HEK293 (cell line): ENCODE measurements at regions not wholly inside any gene's neighbourhood (a gene's known extent, or its start where the extent isn't known, plus 50 kb on each side); places are given as distances from the start of the nearest gene placed in this dataset.

Source experiments
- CTCF ChIA-PET: fragments of 350-600 bp; formaldehyde crosslinking; extraction: SDS; loops from one replicate; lab custom pipeline; 2021; ENCODE audit warnings: antibody characterized with exemption; lab: Yijun Ruan, JAX
- POLR2A ChIA-PET: fragments of 300-600 bp; formaldehyde crosslinking; extraction: SDS; loops from one replicate; lab custom pipeline; 2020; ENCODE audit warnings: antibody characterized with exemption, inconsistent platforms; lab: Yijun Ruan, JAX
- H3K27ac ChIP-seq: fragments of 200-500 bp; sonication (Bioruptor generic); 2 replicates; pipeline ENCODE4 v1.5.1; 2014; ENCODE audit warnings: low read depth, low read length, control low read depth, inconsistent platforms; ENCODE audit errors: extremely low read depth
- H3K36me3 ChIP-seq, 2 experiments: fragments of 200-500 bp in 1 of 2; sonication (Bioruptor generic) in 1 of 2; 1 replicate in 1 of 2; 2 replicates in 1 of 2; pipeline ENCODE4 v1.5.1; 2014 to 2017; ENCODE audit warnings: inconsistent platforms in 2 of 2, low read length in 2 of 2; ENCODE audit not compliant: control insufficient read depth in 2 of 2, insufficient read depth in 1 of 2
- H3K4me1 ChIP-seq: fragments of 200-500 bp; sonication (Bioruptor generic); 2 replicates; pipeline ENCODE4 v1.5.1; 2014; ENCODE audit warnings: mild to moderate bottlenecking, low read length, inconsistent platforms; ENCODE audit not compliant: control insufficient read depth, insufficient read depth
- H3K4me3 ChIP-seq: 2 replicates; pipeline ENCODE4 v1.5.1; 2011; ENCODE audit warnings: low read depth, mild to moderate bottlenecking, control low read depth, low read length, moderate library complexity
- H3K9me3 ChIP-seq: fragments of 200-500 bp; sonication (Bioruptor generic); 2 replicates; pipeline ENCODE4 v1.5.1; 2014; ENCODE audit warnings: low read depth, low read length, inconsistent platforms; ENCODE audit not compliant: control insufficient read depth, insufficient read depth
- MZF1 ChIP-seq: fragments of 450-650 bp; formaldehyde crosslinking; IDR thresholded peaks from 2 replicates; pipeline ENCODE4 v1.5.1; 2017; ENCODE audit warnings: missing biosample characterization, missing genetic modification characterization, borderline replicate concordance
- OSR2 ChIP-seq: fragments of 450-650 bp; formaldehyde crosslinking; IDR thresholded peaks from 2 replicates; pipeline ENCODE4 v1.5.1; 2016; ENCODE audit warnings: missing biosample characterization, missing genetic modification characterization
- TSHZ1 ChIP-seq: fragments of 450-650 bp; formaldehyde crosslinking; IDR thresholded peaks from 2 replicates; pipeline ENCODE4 v1.5.1; 2016; ENCODE audit warnings: missing biosample characterization, missing genetic modification characterization, borderline replicate concordance
- YY1 ChIP-seq: fragments of 450-650 bp; formaldehyde crosslinking; IDR thresholded peaks from 2 replicates; pipeline ENCODE4 v1.5.1; 2018; ENCODE audit warnings: missing biosample characterization, missing genetic modification characterization
- ZBTB6 ChIP-seq: fragments of 450-650 bp; formaldehyde crosslinking; IDR thresholded peaks from 2 replicates; pipeline ENCODE4 v1.5.1; 2017; ENCODE audit warnings: missing biosample characterization, missing genetic modification characterization
- ZFHX2 ChIP-seq: fragments of 450-650 bp; formaldehyde crosslinking; conservative IDR thresholded peaks from 2 replicates; pipeline ENCODE4 v1.5.1; 2016; ENCODE audit warnings: missing biosample characterization, missing genetic modification characterization
- ZNF121 ChIP-seq: fragments of 450-650 bp; formaldehyde crosslinking; IDR thresholded peaks from 2 replicates; pipeline ENCODE4 v1.5.1; 2016; ENCODE audit warnings: missing biosample characterization, missing genetic modification characterization
- ZNF140 ChIP-seq: fragments of 450-650 bp; formaldehyde crosslinking; IDR thresholded peaks from 2 replicates; pipeline ENCODE4 v1.5.1; 2016; ENCODE audit warnings: missing biosample characterization, missing genetic modification characterization
- ZNF2 ChIP-seq: fragments of 450-650 bp; formaldehyde crosslinking; IDR thresholded peaks from 2 replicates; pipeline ENCODE4 v1.5.1; 2016; ENCODE audit warnings: missing biosample characterization, missing genetic modification characterization
- ZNF223 ChIP-seq: fragments of 450-650 bp; formaldehyde crosslinking; IDR thresholded peaks from 2 replicates; pipeline ENCODE4 v1.5.1; 2016; ENCODE audit warnings: missing biosample characterization, missing genetic modification characterization
- ZNF23 ChIP-seq: fragments of 450-650 bp; formaldehyde crosslinking; IDR thresholded peaks from 2 replicates; pipeline ENCODE4 v1.5.1; 2016; ENCODE audit warnings: missing biosample characterization, missing genetic modification characterization, borderline replicate concordance
- ZNF239 ChIP-seq: fragments of 450-650 bp; formaldehyde crosslinking; IDR thresholded peaks from 2 replicates; pipeline ENCODE4 v1.5.1; 2016; ENCODE audit warnings: missing biosample characterization, missing genetic modification characterization
- ZNF24 ChIP-seq: fragments of 450-650 bp; formaldehyde crosslinking; IDR thresholded peaks from 2 replicates; pipeline ENCODE4 v1.5.1; 2016; ENCODE audit warnings: missing biosample characterization, missing genetic modification characterization
- ZNF280D ChIP-seq: fragments of 450-650 bp; formaldehyde crosslinking; IDR thresholded peaks from 2 replicates; pipeline ENCODE4 v1.5.1; 2016; ENCODE audit warnings: missing biosample characterization, missing genetic modification characterization
- ZNF302 ChIP-seq: fragments of 450-650 bp; formaldehyde crosslinking; IDR thresholded peaks from 2 replicates; pipeline ENCODE4 v1.5.1; 2016; ENCODE audit warnings: missing biosample characterization, missing genetic modification characterization, low read depth
- ZNF335 ChIP-seq: fragments of 450-650 bp; formaldehyde crosslinking; conservative IDR thresholded peaks from 2 replicates; pipeline ENCODE4 v1.5.1; 2016; ENCODE audit warnings: missing biosample characterization, missing genetic modification characterization
- ZNF488 ChIP-seq: fragments of 450-650 bp; formaldehyde crosslinking; IDR thresholded peaks from 2 replicates; pipeline ENCODE4 v1.5.1; 2016; ENCODE audit warnings: missing biosample characterization, missing genetic modification characterization
- ZNF513 ChIP-seq: fragments of 450-650 bp; IDR thresholded peaks from 2 replicates; pipeline ENCODE4 v1.5.1; 2018; ENCODE audit warnings: missing biosample characterization, missing genetic modification characterization
- ZNF544 ChIP-seq: fragments of 450-650 bp; formaldehyde crosslinking; IDR thresholded peaks from 2 replicates; pipeline ENCODE4 v1.5.0; 2017; ENCODE audit warnings: missing biosample characterization, missing genetic modification characterization
- ZNF558 ChIP-seq: fragments of 450-650 bp; formaldehyde crosslinking; IDR thresholded peaks from 2 replicates; pipeline ENCODE4 v1.5.1; 2016; ENCODE audit warnings: missing biosample characterization, missing genetic modification characterization
- ZNF596 ChIP-seq: fragments of 450-650 bp; IDR thresholded peaks from 2 replicates; pipeline ENCODE4 v1.5.0; 2018; ENCODE audit warnings: missing biosample characterization, mild to moderate bottlenecking, missing genetic modification characterization, moderate library complexity
- ZNF658 ChIP-seq: fragments of 450-650 bp; formaldehyde crosslinking; IDR thresholded peaks from 2 replicates; pipeline ENCODE4; 2016; ENCODE audit warnings: missing biosample characterization, missing genetic modification characterization
- ZNF692 ChIP-seq: fragments of 450-650 bp; formaldehyde crosslinking; IDR thresholded peaks from 2 replicates; pipeline ENCODE4 v1.5.1; 2016; ENCODE audit warnings: missing biosample characterization, missing genetic modification characterization
- ZNF747 ChIP-seq: fragments of 450-650 bp; formaldehyde crosslinking; IDR thresholded peaks from 2 replicates; pipeline ENCODE4 v1.5.1; 2016; ENCODE audit warnings: missing biosample characterization, missing genetic modification characterization
- ZNF76 ChIP-seq: fragments of 450-650 bp; formaldehyde crosslinking; IDR thresholded peaks from 2 replicates; pipeline ENCODE4; 2016; ENCODE audit warnings: low read depth, missing biosample characterization, missing genetic modification characterization, borderline replicate concordance

- ChIA-PET CTCF (no interaction called here), POLR2A (no interaction called here)
- Histone ChIP-seq H3K4me3 (no peak overlapping the region), H3K36me3 (no peaks in the 10 kb centered on the region), H3K4me1 (no peaks in the 10 kb centered on the region), H3K27ac (no peak overlapping the region), H3K9me3 (no peaks in the 10 kb centered on the region)
- TF ChIP-seq ZNF692 (tag by site-specific recombination): no peak
- no peak for TF ChIP-seq ZNF658 (tag by site-specific recombination)
- no peak for TF ChIP-seq ZNF488 (tag by site-specific recombination)
- TF ChIP-seq ZNF121 (tag by site-specific recombination): no peak
- TF ChIP-seq ZNF2: no peak
- TF ChIP-seq ZNF747 (tag by site-specific recombination): no peak
- no peak for TF ChIP-seq ZNF280D
- TF ChIP-seq ZNF223: no peak
- no peak for TF ChIP-seq ZNF335 (tag by site-specific recombination)
Observed at GRCh38 chr6:92052513-92052912, 1366.8 kb downstream of the EPHA7 start.

- TF ChIP-seq OSR2 (tag by site-specific recombination) (no peak), ZNF335 (tag by site-specific recombination) (no peak), ZNF140 (tag by site-specific recombination) (no peak), ZBTB6 (tag by site-specific recombination) (no peak), YY1 (no peak), ZNF76 (tag by site-specific recombination) (no peak), TSHZ1 (tag by site-specific recombination) (no peak), MZF1 (no peak), ZNF513 (tag by site-specific recombination) (no peak), ZFHX2 (tag by site-specific recombination) (no peak), ZNF24 (no peak), ZNF239 (tag by site-specific recombination) (no peak), ZNF544 (tag by site-specific recombination) (no peak), ZNF23 (tag by site-specific recombination) (no peak), ZNF596 (tag by site-specific recombination) (no peak), ZNF302 (tag by site-specific recombination) (no peak), ZNF558 (tag by site-specific recombination) (no peak)
- no peaks in the 10 kb centered on the region for H3K9me3 ChIP-seq
- POLR2A ChIA-PET: no interaction called here
- CTCF ChIA-PET: no interaction called here
- H3K4me3 ChIP-seq: no peak overlapping the region
- no peak overlapping the region for H3K27ac ChIP-seq
- no peaks in the 10 kb centered on the region for H3K36me3 ChIP-seq
- H3K4me1 ChIP-seq: no peaks in the 10 kb centered on the region
Observed at GRCh38 chr6:92050216-92050615, 1369.1 kb downstream of the EPHA7 start.
